Lower lobe of right lung (tissue), 2 donors: ENCODE measurements at regions not wholly inside any gene's neighbourhood (a gene's known extent, or its start where the extent isn't known, plus 50 kb on each side); places are given as distances from the start of the nearest gene placed in this dataset.

Experiments
- ATAC-seq, 2 donors: fragments of 200-7000 bp; cut with Tn5 transposase; one replicate each; pipeline ENCODE4 v1.9.1; 2020 to 2022; ENCODE audit warnings: mild to moderate bottlenecking in 2 of 2, moderate library complexity in 2 of 2
- DNase-seq: peaks from one replicate; pipeline ENCODE4 v3.0.0-alpha.2; 2020
- H3K27ac ChIP-seq: fragments of 200-600 bp; one replicate; pipeline ENCODE4 v1.8.0; 2022
- H3K27me3 ChIP-seq: fragments of 200-600 bp; one replicate; pipeline ENCODE4 v1.8.0; 2022; ENCODE audit warnings: low read depth
- H3K36me3 ChIP-seq: fragments of 200-600 bp; one replicate; pipeline ENCODE4 v1.8.0; 2022; ENCODE audit warnings: mild to moderate bottlenecking
- H3K4me1 ChIP-seq: fragments of 200-600 bp; one replicate; pipeline ENCODE4 v1.8.0; 2022
- H3K4me3 ChIP-seq: fragments of 200-600 bp; one replicate; pipeline ENCODE4 v1.8.0; 2022; ENCODE audit warnings: mild to moderate bottlenecking
- H3K9me3 ChIP-seq: fragments of 200-600 bp; one replicate; pipeline ENCODE4 v1.8.0; 2022
- CTCF ChIP-seq: fragments of 200-600 bp; IDR thresholded peaks from one replicate; pipeline ENCODE4 v1.8.0; 2022; ENCODE audit warnings: antibody characterized with exemption, mild to moderate bottlenecking
- intact Hi-C: fragments of 100-400 bp; cut with DNase I; formaldehyde crosslinking; loops from one replicate; pipeline ENCODE4 v1.11.0; 2022
- donor health status: DM: no; HTN: yes; CAD: no; lungs with severe emphysema.

GRCh38 chr6:62445521-62445920 lies 159.5 kb upstream of the KHDRBS2 start:
- H3K27me3 ChIP-seq: no peaks in the 10 kb centered on the region
- DNase-seq (no peak), ATAC-seq (no peak)
- intact Hi-C loops: no loop called here
- H3K4me3 ChIP-seq: no peak overlapping the region
- TF ChIP-seq CTCF: no peak
- no peaks in the 10 kb centered on the region for H3K4me1 ChIP-seq
- H3K36me3 ChIP-seq: no peaks in the 10 kb centered on the region
- no peak overlapping the region for H3K27ac ChIP-seq
- H3K9me3 ChIP-seq: no peaks in the 10 kb centered on the region

GRCh38 chr6:62441182-62441581 lies 155.2 kb upstream of the KHDRBS2 start:
- H3K4me3 ChIP-seq: no peak overlapping the region
- no peak for TF ChIP-seq CTCF

GRCh38 chr6:62429781-62430180 lies 143.8 kb upstream of the KHDRBS2 start:
- DNase-seq (no peak), ATAC-seq (no peak)
- H3K36me3 ChIP-seq: no peaks in the 10 kb centered on the region
- H3K27me3 ChIP-seq: no peaks in the 10 kb centered on the region
- intact Hi-C loops: no loop called here
- no peak overlapping the region for H3K27ac ChIP-seq
- no peak overlapping the region for H3K4me3 ChIP-seq
- TF ChIP-seq CTCF: no peak
- H3K9me3 ChIP-seq: no peaks in the 10 kb centered on the region
- H3K4me1 ChIP-seq: no peaks in the 10 kb centered on the region

More at GRCh38 chr6:62441182-62441581, 155.2 kb upstream of the KHDRBS2 start:
- Histone ChIP-seq H3K9me3 (peaks cover 17% of the 10 kb centered on the region), H3K36me3 (no peaks in the 10 kb centered on the region), H3K27me3 (no peaks in the 10 kb centered on the region), H3K4me1 (no peaks in the 10 kb centered on the region), H3K27ac (no peak overlapping the region)
- DNase-seq (no peak), ATAC-seq (no peak)
- intact Hi-C loops: no loop called here

GRCh38 chr6:62400521-62401259 lies 114.7 kb upstream of the KHDRBS2 start:
- TF ChIP-seq CTCF: no peak
- Histone ChIP-seq H3K4me3 (no peak overlapping the region), H3K27me3 (no peaks in the 10 kb centered on the region), H3K4me1 (no peaks in the 10 kb centered on the region), H3K9me3 (no peaks in the 10 kb centered on the region), H3K36me3 (no peaks in the 10 kb centered on the region), H3K27ac (no peak overlapping the region)
- no peak for DNase-seq
- no peak for ATAC-seq
- intact Hi-C loops: no loop called here

GRCh38 chr6:62393608-62394007 lies 107.6 kb upstream of the KHDRBS2 start:
- H3K27ac ChIP-seq: no peak overlapping the region
- DNase-seq (no peak), ATAC-seq (no peak)
- no peaks in the 10 kb centered on the region for H3K9me3 ChIP-seq
- H3K4me1 ChIP-seq: no peaks in the 10 kb centered on the region
- no peak for TF ChIP-seq CTCF
- no peak overlapping the region for H3K4me3 ChIP-seq
- no peaks in the 10 kb centered on the region for H3K36me3 ChIP-seq
- H3K27me3 ChIP-seq: no peaks in the 10 kb centered on the region
- intact Hi-C loops: no loop called here
